ENCODE measurements at regions not wholly inside any gene's neighbourhood (a gene's known extent, or its start where the extent isn't known, plus 50 kb on each side); places are given as distances from the start of the nearest gene placed in this dataset.

- Histone ChIP-seq H3K9ac (peak overlapping the region; percentile 45; the same call in 1 of the 2 replicates), H3K79me2 (ENCODE audit: insufficient read depth) (no peaks in the 10 kb centered on the region), H4K20me1 (ENCODE audit: insufficient read depth) (no peaks in the 10 kb centered on the region), H3K4me1 (ENCODE audit: control insufficient read depth in 1 of 2, insufficient read depth in 2 of 2, low read depth in 1 of 2, low read length in 1 of 2) (peaks cover 0 to 55% of the 10 kb centered on the region in 2 experiments), H2AFZ (ENCODE audit: low read depth) (peak overlapping the region; percentile 63; the same call in 1 of the 2 replicates), H3K27me3 (ENCODE audit: insufficient read depth) (no peaks in the 10 kb centered on the region), H3K27ac (ENCODE audit: low read depth in 2 of 2, low read length in 1 of 2) (peak overlapping the region; percentile 69 to 83; a peak in 3 of 4 replicates), H3F3A (replicated peaks; ENCODE audit: insufficient read depth) (peaks cover 41% of the 10 kb centered on the region), H3K4me2 (peak overlapping the region; percentile 45; the same call in 1 of the 2 replicates), H3K9me2 (no peaks in the 10 kb centered on the region), H3K36me3 (replicated peaks in 1 of 2; ENCODE audit: control insufficient read depth in 1 of 2, insufficient read depth in 2 of 2, low read length in 1 of 2) (no peaks in the 10 kb centered on the region), H3K4me3 (ENCODE audit: low read depth in 2 of 2, low read length in 1 of 2) (no peak overlapping the region), H3K9me3 (no peaks in the 10 kb centered on the region)
- no peak for DNase-seq
- ChIA-PET POLR2A (no interaction called here), CTCF (interaction anchor here (1.0 to 1.8 kb wide), 17 partner anchors 8 to 536 kb away, joined by 3 to 15 read pairs (median 4); no protein-coding TSS in a partner anchor)
- TF ChIP-seq JUND (IDR thresholded peaks at IDR 0.05) (no peak), GABPA (IDR thresholded peaks at IDR 0.05; ENCODE audit: low read depth) (no peak), RFX5 (IDR thresholded peaks at IDR 0.05; ENCODE audit: low read length) (no peak), CHD2 (IDR thresholded peaks at IDR 0.05; ENCODE audit: low read length, partially characterized antibody) (no peak)
- TF ChIP-seq, protein P1, sequence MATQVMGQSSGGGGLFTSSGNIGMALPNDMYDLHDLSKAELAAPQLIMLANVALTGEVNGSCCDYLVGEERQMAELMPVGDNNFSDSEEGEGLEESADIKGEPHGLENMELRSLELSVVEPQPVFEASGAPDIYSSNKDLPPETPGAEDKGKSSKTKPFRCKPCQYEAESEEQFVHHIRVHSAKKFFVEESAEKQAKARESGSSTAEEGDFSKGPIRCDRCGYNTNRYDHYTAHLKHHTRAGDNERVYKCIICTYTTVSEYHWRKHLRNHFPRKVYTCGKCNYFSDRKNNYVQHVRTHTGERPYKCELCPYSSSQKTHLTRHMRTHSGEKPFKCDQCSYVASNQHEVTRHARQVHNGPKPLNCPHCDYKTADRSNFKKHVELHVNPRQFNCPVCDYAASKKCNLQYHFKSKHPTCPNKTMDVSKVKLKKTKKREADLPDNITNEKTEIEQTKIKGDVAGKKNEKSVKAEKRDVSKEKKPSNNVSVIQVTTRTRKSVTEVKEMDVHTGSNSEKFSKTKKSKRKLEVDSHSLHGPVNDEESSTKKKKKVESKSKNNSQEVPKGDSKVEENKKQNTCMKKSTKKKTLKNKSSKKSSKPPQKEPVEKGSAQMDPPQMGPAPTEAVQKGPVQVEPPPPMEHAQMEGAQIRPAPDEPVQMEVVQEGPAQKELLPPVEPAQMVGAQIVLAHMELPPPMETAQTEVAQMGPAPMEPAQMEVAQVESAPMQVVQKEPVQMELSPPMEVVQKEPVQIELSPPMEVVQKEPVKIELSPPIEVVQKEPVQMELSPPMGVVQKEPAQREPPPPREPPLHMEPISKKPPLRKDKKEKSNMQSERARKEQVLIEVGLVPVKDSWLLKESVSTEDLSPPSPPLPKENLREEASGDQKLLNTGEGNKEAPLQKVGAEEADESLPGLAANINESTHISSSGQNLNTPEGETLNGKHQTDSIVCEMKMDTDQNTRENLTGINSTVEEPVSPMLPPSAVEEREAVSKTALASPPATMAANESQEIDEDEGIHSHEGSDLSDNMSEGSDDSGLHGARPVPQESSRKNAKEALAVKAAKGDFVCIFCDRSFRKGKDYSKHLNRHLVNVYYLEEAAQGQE (IDR thresholded peaks at IDR 0.05; ENCODE audit: low read depth, low read length) = no peak
- 59% methylated on average over 5 of the region's 5 CpGs for WGBS (ENCODE audit: low lambda C conversion rate)
Measured at GRCh38 chr12:46660719-46661109, 165.1 kb downstream of the SLC38A4 start.

- Histone ChIP-seq H3K79me2 (ENCODE audit: insufficient read depth) (no peaks in the 10 kb centered on the region), H4K20me1 (ENCODE audit: insufficient read depth) (no peaks in the 10 kb centered on the region), H3K4me1 (ENCODE audit: control insufficient read depth in 1 of 2, insufficient read depth in 2 of 2, low read depth in 1 of 2, low read length in 1 of 2) (peaks cover 0 to 51% of the 10 kb centered on the region in 2 experiments), H3K4me3 (ENCODE audit: low read depth in 2 of 2, low read length in 1 of 2) (no peak overlapping the region), H3K36me3 (replicated peaks in 1 of 2; ENCODE audit: control insufficient read depth in 1 of 2, insufficient read depth in 2 of 2, low read length in 1 of 2) (no peaks in the 10 kb centered on the region), H3K4me2 (peak overlapping the region; percentile 45; the same call in 1 of the 2 replicates), H3K27me3 (ENCODE audit: insufficient read depth) (no peaks in the 10 kb centered on the region), H3K27ac (ENCODE audit: low read depth in 2 of 2, low read length in 1 of 2) (peak overlapping the region; percentile 69 to 83; a peak in 3 of 4 replicates), H3K9me3 (no peaks in the 10 kb centered on the region), H2AFZ (ENCODE audit: low read depth) (peak overlapping the region; percentile 63; the same call in 1 of the 2 replicates), H3K9ac (peak overlapping the region; percentile 45), H3K9me2 (no peaks in the 10 kb centered on the region), H3F3A (replicated peaks; ENCODE audit: insufficient read depth) (peaks cover 39% of the 10 kb centered on the region)
- CTCF ChIA-PET = no interaction called here
- POLR2A ChIA-PET = no interaction called here
- 83% methylated on average over 1 of the region's 1 CpG for WGBS (ENCODE audit: low lambda C conversion rate)
- no peak for DNase-seq
- TF ChIP-seq TCF12 (IDR thresholded peaks at IDR 0.05) = no peak
- TF ChIP-seq FOXM1 (IDR thresholded peaks at IDR 0.05; ENCODE audit: low read depth) = no peak
- TF ChIP-seq, protein P2, sequence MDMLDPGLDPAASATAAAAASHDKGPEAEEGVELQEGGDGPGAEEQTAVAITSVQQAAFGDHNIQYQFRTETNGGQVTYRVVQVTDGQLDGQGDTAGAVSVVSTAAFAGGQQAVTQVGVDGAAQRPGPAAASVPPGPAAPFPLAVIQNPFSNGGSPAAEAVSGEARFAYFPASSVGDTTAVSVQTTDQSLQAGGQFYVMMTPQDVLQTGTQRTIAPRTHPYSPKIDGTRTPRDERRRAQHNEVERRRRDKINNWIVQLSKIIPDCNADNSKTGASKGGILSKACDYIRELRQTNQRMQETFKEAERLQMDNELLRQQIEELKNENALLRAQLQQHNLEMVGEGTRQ (IDR thresholded peaks at IDR 0.05; ENCODE audit: borderline replicate concordance, low read depth, low read length) = no peak
- TF ChIP-seq, protein P3, sequence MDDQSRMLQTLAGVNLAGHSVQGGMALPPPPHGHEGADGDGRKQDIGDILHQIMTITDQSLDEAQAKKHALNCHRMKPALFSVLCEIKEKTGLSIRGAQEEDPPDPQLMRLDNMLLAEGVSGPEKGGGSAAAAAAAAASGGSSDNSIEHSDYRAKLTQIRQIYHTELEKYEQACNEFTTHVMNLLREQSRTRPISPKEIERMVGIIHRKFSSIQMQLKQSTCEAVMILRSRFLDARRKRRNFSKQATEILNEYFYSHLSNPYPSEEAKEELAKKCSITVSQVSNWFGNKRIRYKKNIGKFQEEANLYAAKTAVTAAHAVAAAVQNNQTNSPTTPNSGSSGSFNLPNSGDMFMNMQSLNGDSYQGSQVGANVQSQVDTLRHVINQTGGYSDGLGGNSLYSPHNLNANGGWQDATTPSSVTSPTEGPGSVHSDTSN (IDR thresholded peaks at IDR 0.05) = no peak
- TF ChIP-seq NRF1 (IDR thresholded peaks at IDR 0.05; ENCODE audit: low read depth, low read length) = no peak
- TF ChIP-seq, protein P4, sequence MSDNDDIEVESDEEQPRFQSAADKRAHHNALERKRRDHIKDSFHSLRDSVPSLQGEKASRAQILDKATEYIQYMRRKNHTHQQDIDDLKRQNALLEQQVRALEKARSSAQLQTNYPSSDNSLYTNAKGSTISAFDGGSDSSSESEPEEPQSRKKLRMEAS (IDR thresholded peaks at IDR 0.05; ENCODE audit: low read depth) = no peak
- TF ChIP-seq, protein P5, sequence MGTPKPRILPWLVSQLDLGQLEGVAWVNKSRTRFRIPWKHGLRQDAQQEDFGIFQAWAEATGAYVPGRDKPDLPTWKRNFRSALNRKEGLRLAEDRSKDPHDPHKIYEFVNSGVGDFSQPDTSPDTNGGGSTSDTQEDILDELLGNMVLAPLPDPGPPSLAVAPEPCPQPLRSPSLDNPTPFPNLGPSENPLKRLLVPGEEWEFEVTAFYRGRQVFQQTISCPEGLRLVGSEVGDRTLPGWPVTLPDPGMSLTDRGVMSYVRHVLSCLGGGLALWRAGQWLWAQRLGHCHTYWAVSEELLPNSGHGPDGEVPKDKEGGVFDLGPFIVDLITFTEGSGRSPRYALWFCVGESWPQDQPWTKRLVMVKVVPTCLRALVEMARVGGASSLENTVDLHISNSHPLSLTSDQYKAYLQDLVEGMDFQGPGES (IDR thresholded peaks at IDR 0.05; ENCODE audit: low read depth, low read length) = no peak
- TF ChIP-seq RXRA (IDR thresholded peaks at IDR 0.05; ENCODE audit: borderline replicate concordance, low read depth) = no peak
- no peak for TF ChIP-seq ELF1 (IDR thresholded peaks at IDR 0.05)
- TF ChIP-seq SMC3 (IDR thresholded peaks at IDR 0.05; ENCODE audit: low read depth, low read length) = no peak
- no peak for TF ChIP-seq TEAD4 (IDR thresholded peaks at IDR 0.05; ENCODE audit: borderline replicate concordance, insufficient read depth)
- TF ChIP-seq FOXJ3 (CRISPR knock-in tag; IDR thresholded peaks at IDR 0.05) = no peak
- TF ChIP-seq, protein P1 (IDR thresholded peaks at IDR 0.05; ENCODE audit: low read depth, low read length) = no peak
- no peak for TF ChIP-seq EP300 (IDR thresholded peaks at IDR 0.05; ENCODE audit: borderline replicate concordance in 1 of 2, low read depth in 1 of 2, low read length in 1 of 2)
Measured at GRCh38 chr12:46660276-46660675, 165.5 kb downstream of the SLC38A4 start.
